Tibial nerve (tissue), 4 donors: ENCODE measurements at regions not wholly inside any gene's neighbourhood (a gene's known extent, or its start where the extent isn't known, plus 50 kb on each side); places are given as distances from the start of the nearest gene placed in this dataset.
"Not testable (repeated sequence)": the region's sequence is repeated elsewhere in the genome, so short reads cannot be mapped to it uniquely, and the experiment has no call there.

ENCODE experiments used
- DNase-seq, 2 donors: peaks; one replicate each; pipeline ENCODE4 v3.0.0-alpha.2; 2019; ENCODE audit warnings: low spot score in 2 of 2
- H3K27ac ChIP-seq, 4 donors: fragments of 200-600 bp; sonication (generic) in 3 of 4; one replicate each; pipeline ENCODE4 v1.5.1; 2017 to 2019; ENCODE audit warnings: mild to moderate bottlenecking in 1 of 4
- H3K27me3 ChIP-seq, 2 donors: fragments of 200-600 bp; sonication (generic) in 1 of 2; one replicate each; pipeline versions ENCODE4 v1.5.1 to v1.6.0; 2017 to 2019
- H3K36me3 ChIP-seq, 3 donors: fragments of 200-600 bp; sonication (generic); one replicate each; pipeline ENCODE4 v1.5.1; 2018 to 2019
- H3K4me1 ChIP-seq, 4 donors: fragments of 200-600 bp; sonication (generic) in 3 of 4; one replicate each; pipeline ENCODE4 v1.5.1; 2017 to 2019
- H3K4me3 ChIP-seq, 4 donors: fragments of 200-600 bp; sonication (generic) in 3 of 4; one replicate each; pipeline ENCODE4 v1.5.1; 2017 to 2019; ENCODE audit warnings: mild to moderate bottlenecking in 1 of 4, moderate library complexity in 1 of 4
- H3K9me3 ChIP-seq, 4 donors: fragments of 200-600 bp; sonication (generic) in 3 of 4; one replicate each; pipeline ENCODE4 v1.5.1; 2017 to 2019
- CTCF ChIP-seq, 5 experiments: fragments of 200-600 bp in 3 of 5; fragments of 450-650 bp in 2 of 5; sonication (generic) in 3 of 5; IDR thresholded peaks; one replicate each; pipeline ENCODE4 v1.5.1; 2016 to 2019; ENCODE audit warnings: antibody characterized with exemption in 5 of 5, mild to moderate bottlenecking in 3 of 5, moderate library complexity in 2 of 5
- EP300 ChIP-seq, 2 donors: sonication (generic); formaldehyde crosslinking; IDR thresholded peaks; one replicate each; pipeline ENCODE4 v1.6.1; 2017; ENCODE audit warnings: antibody characterized with exemption in 2 of 2, mild to moderate bottlenecking in 1 of 2
- POLR2A ChIP-seq, 2 donors: fragments of 450-650 bp; IDR thresholded peaks; one replicate each; pipeline ENCODE4 v1.6.1; 2017; ENCODE audit warnings: antibody characterized with exemption in 2 of 2, mild to moderate bottlenecking in 2 of 2, moderate library complexity in 2 of 2
- WGBS, 2 donors: methylation state at CpG; one replicate each; pipeline ENCODE4 v1.1.5; 2018; 5-methylcytosine and 5-hydroxymethylcytosine counted together

- no peak overlapping the region for H3K27ac ChIP-seq
- no peaks in the 10 kb centered on the region for H3K4me1 ChIP-seq
- no peak overlapping the region for H3K4me3 ChIP-seq
- WGBS, 2 donors: 23 to 30% methylated on average over 1 of the region's 1 CpG
- no peaks in the 10 kb centered on the region for H3K27me3 ChIP-seq
- TF ChIP-seq EP300 (IDR thresholded peaks at IDR 0.05): no peak
- TF ChIP-seq CTCF (IDR thresholded peaks at IDR 0.05): no peak
- no peak for DNase-seq
- no peaks in the 10 kb centered on the region for H3K36me3 ChIP-seq
- H3K9me3 ChIP-seq: no peaks in the 10 kb centered on the region
These were observed 712.8 kb downstream of the CD109 start for GRCh38 chr6:74408844-74409243.

DNA sequence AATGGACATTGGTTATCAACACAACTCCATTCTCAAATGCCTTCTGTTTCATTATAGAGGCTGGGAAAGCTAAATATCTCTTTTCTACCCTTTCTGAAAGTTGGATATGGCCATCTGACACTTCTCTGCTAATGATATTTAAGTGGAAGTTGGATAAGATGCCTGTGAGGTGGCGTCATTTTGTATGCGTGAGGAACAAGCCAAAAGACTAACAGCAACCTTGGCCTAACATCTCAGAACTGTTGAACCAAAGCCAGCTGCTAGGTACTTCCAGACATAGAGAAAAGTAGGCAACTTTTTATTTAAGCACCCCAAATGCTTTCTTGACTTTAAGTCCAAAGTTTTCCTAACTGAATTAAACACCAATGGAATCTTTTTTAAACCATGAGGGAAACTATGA is 708.4 kb downstream of the CD109 start:
- Histone ChIP-seq H3K27me3 (no peaks in the 10 kb centered on the region), H3K27ac (no peak overlapping the region), H3K9me3 (no peaks in the 10 kb centered on the region), H3K4me3 (no peak overlapping the region), H3K36me3 (no peaks in the 10 kb centered on the region), H3K4me1 (no peaks in the 10 kb centered on the region)
- 81 to 94% methylated on average over 2 of the region's 2 CpGs for WGBS, 2 donors
- no peak for DNase-seq
- TF ChIP-seq POLR2A (IDR thresholded peaks at IDR 0.05): no peak
- TF ChIP-seq EP300 (IDR thresholded peaks at IDR 0.05): no peak

DNA sequence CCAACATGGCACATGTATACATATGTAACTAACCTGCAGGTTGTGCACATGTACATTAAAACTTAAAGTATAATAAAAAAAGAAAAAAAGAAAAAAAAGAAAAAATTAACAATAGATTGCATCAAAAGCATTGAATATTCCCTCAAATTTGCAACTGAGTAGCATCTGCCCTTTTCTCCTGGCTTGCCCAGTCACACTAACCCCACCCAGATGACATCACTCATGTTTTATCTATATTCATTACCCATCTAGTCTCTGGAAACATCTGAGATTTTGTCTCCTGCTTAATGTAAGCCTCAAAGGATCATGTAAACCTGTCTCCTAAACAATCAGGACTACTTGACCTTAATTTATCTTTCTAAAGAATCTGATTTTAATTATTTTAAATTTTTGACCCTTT is 706.8 kb downstream of the CD109 start:
- Histone ChIP-seq H3K9me3 (no peaks in the 10 kb centered on the region), H3K36me3 (no peaks in the 10 kb centered on the region), H3K4me3 (no peak overlapping the region), H3K4me1 (no peaks in the 10 kb centered on the region), H3K27ac (no peak overlapping the region), H3K27me3 (no peaks in the 10 kb centered on the region)
- DNase-seq: no peak
- TF ChIP-seq CTCF (IDR thresholded peaks at IDR 0.05) (no peak), POLR2A (IDR thresholded peaks at IDR 0.05) (no peak), EP300 (IDR thresholded peaks at IDR 0.05) (no peak)

- H3K27me3 ChIP-seq, H3K4me1 ChIP-seq, DNase-seq, H3K36me3 ChIP-seq, H3K4me3 ChIP-seq, H3K27ac ChIP-seq: not testable (repeated sequence)
- peaks cover 0 to 17% (median 0%) of the 10 kb centered on the region in 4 donors for H3K9me3 ChIP-seq
- 91 to 93% methylated on average over 9 to 10 of the region's 10 CpGs for WGBS, 2 donors
These were observed 682.4 kb downstream of the CD109 start for GRCh38 chr6:74378437-74378836.

DNA sequence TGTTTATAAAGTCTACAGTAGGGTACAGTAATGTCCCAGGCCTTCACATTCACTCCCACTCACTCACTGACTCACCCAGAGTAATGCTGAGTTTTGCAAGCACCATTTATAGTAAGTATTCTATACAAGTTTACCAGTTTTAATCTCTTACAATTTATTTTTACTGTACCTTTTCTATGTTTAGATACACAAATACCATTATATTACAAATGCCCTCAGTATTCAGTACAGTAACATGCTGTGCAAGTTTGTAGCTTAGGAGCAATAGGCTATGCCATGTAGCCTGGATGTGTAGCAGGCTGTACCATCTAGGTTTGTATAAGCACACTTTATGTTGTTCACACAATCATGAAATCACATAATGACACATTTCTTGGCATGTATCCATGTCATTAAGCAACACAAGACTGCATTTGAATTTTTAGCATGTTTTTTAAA is 673.6 kb downstream of the CD109 start:
- H3K4me3 ChIP-seq: no peak overlapping the region
- TF ChIP-seq CTCF (IDR thresholded peaks at IDR 0.05) (no peak), POLR2A (IDR thresholded peaks at IDR 0.05) (no peak), EP300 (IDR thresholded peaks at IDR 0.05) (no peak)
- H3K9me3 ChIP-seq: no peaks in the 10 kb centered on the region
- H3K4me1 ChIP-seq: no peaks in the 10 kb centered on the region
- no peaks in the 10 kb centered on the region for H3K36me3 ChIP-seq
- no peak for DNase-seq
- no peaks in the 10 kb centered on the region for H3K27me3 ChIP-seq
- H3K27ac ChIP-seq: no peak overlapping the region

- no peak overlapping the region for H3K4me3 ChIP-seq
- no peaks in the 10 kb centered on the region for H3K36me3 ChIP-seq
- H3K27me3 ChIP-seq: no peaks in the 10 kb centered on the region
- TF ChIP-seq POLR2A (IDR thresholded peaks at IDR 0.05) (no peak), CTCF (IDR thresholded peaks at IDR 0.05) (no peak), EP300 (IDR thresholded peaks at IDR 0.05) (no peak)
- no peaks in the 10 kb centered on the region for H3K9me3 ChIP-seq
- no peak for DNase-seq
- no peaks in the 10 kb centered on the region for H3K4me1 ChIP-seq
- WGBS, 2 donors: 96 to 99% methylated on average over 2 of the region's 2 CpGs
- H3K27ac ChIP-seq: no peak overlapping the region
These were observed 672.7 kb downstream of the CD109 start for GRCh38 chr6:74368746-74369145.
